Neural cell (in vitro differentiated cells): ENCODE measurements at regions not wholly inside any gene's neighbourhood (a gene's known extent, or its start where the extent isn't known, plus 50 kb on each side); places are given as distances from the start of the nearest gene placed in this dataset.

Experiments used
- H2AFZ ChIP-seq: fragments of 200-600, 300-800 bp; sonication (generic), shearing (Covaris generic); 2 replicates; pipeline ENCODE4 v1.6.0; 2014; ENCODE audit warnings: low read depth, mild to moderate bottlenecking, antibody characterized with exemption, low read length, moderate library complexity
- H3F3A ChIP-seq: fragments of 200-600 bp; shearing (Covaris generic); 2 replicates; pipeline ENCODE4 v1.6.1; 2016; ENCODE audit warnings: mild to moderate bottlenecking, moderate library complexity, mixed read lengths, antibody characterized with exemption, low read length; ENCODE audit not compliant: insufficient read depth, poor library complexity, severe bottlenecking
- H3K27ac ChIP-seq: fragments of 200-600, 300-800 bp; sonication (generic), shearing (Covaris generic); 2 replicates; pipeline ENCODE4 v1.5.1; 2014; ENCODE audit warnings: mild to moderate bottlenecking, low read length, moderate library complexity
- H3K27me3 ChIP-seq: fragments of 300-800, 200-600 bp; sonication (generic), shearing (Covaris generic); 2 replicates; pipeline ENCODE4 v1.6.0; 2014; ENCODE audit warnings: mild to moderate bottlenecking, low read depth, low read length, moderate library complexity; ENCODE audit not compliant: insufficient read depth
- H3K36me3 ChIP-seq: fragments of 300-800, 200-600 bp; sonication (generic), shearing (Covaris generic); 2 replicates; pipeline ENCODE4 v1.5.1; 2014; ENCODE audit warnings: mild to moderate bottlenecking, antibody characterized with exemption, low read length, moderate library complexity; ENCODE audit not compliant: insufficient read depth
- H3K4me2 ChIP-seq: fragments of 300-800, 200-600 bp; sonication (generic), shearing (Covaris generic); 2 replicates; pipeline ENCODE4 v1.6.0; 2014; ENCODE audit warnings: mild to moderate bottlenecking, low read length
- H3K4me3 ChIP-seq: fragments of 300-800, 200-600 bp; sonication (generic), shearing (Covaris generic); 2 replicates; pipeline ENCODE4 v1.5.1; 2014; ENCODE audit warnings: mild to moderate bottlenecking, low read length, moderate library complexity
- H3K79me2 ChIP-seq: fragments of 200-600 bp; shearing (Covaris generic); replicated peaks from 2 replicates; pipeline ENCODE4 v1.6.0; 2014; ENCODE audit warnings: mild to moderate bottlenecking, low read length, moderate library complexity; ENCODE audit not compliant: insufficient read depth
- H3K9ac ChIP-seq: fragments of 300-800, 200-600 bp; sonication (generic), shearing (Covaris generic); 2 replicates; pipeline ENCODE4 v1.6.1; 2016; ENCODE audit warnings: mild to moderate bottlenecking, low read length, mixed read lengths
- H3K9me2 ChIP-seq: fragments of 200-600 bp; shearing (Covaris generic); 2 replicates; pipeline ENCODE4 v1.6.1; 2016; ENCODE audit warnings: mild to moderate bottlenecking, low read length, mixed read lengths; ENCODE audit not compliant: insufficient read depth
- H3K9me3 ChIP-seq: fragments of 200-600, 300-800 bp; sonication (generic), shearing (Covaris generic); 2 replicates; pipeline ENCODE4 v1.6.1; 2016; ENCODE audit warnings: mild to moderate bottlenecking, mixed run types, low read length, moderate library complexity, mixed read lengths
- H4K20me1 ChIP-seq: fragments of 200-600 bp; shearing (Covaris generic); 2 replicates; pipeline ENCODE4 v1.6.1; 2016; ENCODE audit warnings: mild to moderate bottlenecking, mixed run types; ENCODE audit not compliant: insufficient read depth
- CTCF ChIP-seq: fragments of 450-650 bp; IDR thresholded peaks from 2 replicates; pipeline ENCODE4 v1.5.1; 2014; ENCODE audit warnings: antibody characterized with exemption, mild to moderate bottlenecking, moderate library complexity; ENCODE audit not compliant: poor library complexity, severe bottlenecking
- EP300 ChIP-seq: fragments of 450-650 bp; conservative IDR thresholded peaks from 2 replicates; pipeline ENCODE4 v1.6.1; 2014; ENCODE audit warnings: antibody characterized with exemption, mild to moderate bottlenecking, moderate library complexity; ENCODE audit not compliant: poor library complexity, severe bottlenecking
- EZH2 ChIP-seq: fragments of 200-600, 300-800 bp; shearing (Covaris generic), sonication (generic); IDR thresholded peaks from 2 replicates; pipeline ENCODE4 v1.6.1; 2014; ENCODE audit warnings: antibody characterized with exemption, low read length, borderline replicate concordance, mild to moderate bottlenecking; ENCODE audit not compliant: insufficient read depth, poor library complexity, severe bottlenecking
- MXI1 ChIP-seq: fragments of 450-650 bp; conservative IDR thresholded peaks from 2 replicates; pipeline ENCODE4 v1.6.1; 2014; ENCODE audit warnings: antibody characterized with exemption, mild to moderate bottlenecking; ENCODE audit not compliant: poor library complexity, severe bottlenecking
- POLR2AphosphoS5 ChIP-seq: IDR thresholded peaks from 2 replicates; pipeline ENCODE4 v1.6.1; 2012
- RAD21 ChIP-seq: fragments of 450-650 bp; conservative IDR thresholded peaks from 2 replicates; pipeline ENCODE4 v1.6.1; 2014; ENCODE audit warnings: antibody characterized with exemption, mild to moderate bottlenecking, moderate library complexity
- REST ChIP-seq: IDR thresholded peaks from 2 replicates; pipeline ENCODE4 v1.6.1; 2012; ENCODE audit warnings: borderline replicate concordance
- SMC3 ChIP-seq: fragments of 450-650 bp; conservative IDR thresholded peaks from 2 replicates; pipeline ENCODE4 v1.6.1; 2014; ENCODE audit warnings: antibody characterized with exemption, mild to moderate bottlenecking, moderate library complexity; ENCODE audit not compliant: poor library complexity
- TAF1 ChIP-seq: IDR thresholded peaks from 2 replicates; pipeline ENCODE4 v1.6.1; 2012; ENCODE audit warnings: low read depth

- no peak overlapping the region for H3K27ac ChIP-seq
- H2AFZ ChIP-seq, result no peak overlapping the region
These were observed 803.9 kb downstream of the TAF11L14 start for GRCh38 chr5:18438126-18438525.

GRCh38 chr5:18455521-18455920, 821.3 kb downstream of the TAF11L14 start:
- H3K4me3 ChIP-seq, result no peak overlapping the region
- no peaks in the 10 kb centered on the region for H3K9me3 ChIP-seq
- no peak overlapping the region for H3K27ac ChIP-seq
- H2AFZ ChIP-seq, result no peak overlapping the region
- H3K79me2 ChIP-seq, result no peaks in the 10 kb centered on the region
- H3K27me3 ChIP-seq, result no peaks in the 10 kb centered on the region
- no peaks in the 10 kb centered on the region for H3K36me3 ChIP-seq
- no peak overlapping the region for H3K9ac ChIP-seq
- no peaks in the 10 kb centered on the region for H4K20me1 ChIP-seq
- TF ChIP-seq EZH2 (no peak), RAD21 (no peak), SMC3 (no peak), TAF1 (no peak), CTCF (no peak), MXI1 (no peak), POLR2AphosphoS5 (no peak), REST (no peak), EP300 (no peak)
- H3K4me2 ChIP-seq, result no peak overlapping the region
- H3F3A ChIP-seq, result no peaks in the 10 kb centered on the region
- H3K9me2 ChIP-seq, result no peaks in the 10 kb centered on the region

More at GRCh38 chr5:18438126-18438525, 803.9 kb downstream of the TAF11L14 start:
- TF ChIP-seq EZH2 (no peak), CTCF (no peak), RAD21 (no peak), EP300 (no peak), SMC3 (no peak), POLR2AphosphoS5 (no peak), TAF1 (no peak)
- Histone ChIP-seq H3K79me2 (no peaks in the 10 kb centered on the region), H3K4me3 (no peak overlapping the region), H3K36me3 (no peaks in the 10 kb centered on the region), H3K9me3 (peaks cover 6% of the 10 kb centered on the region), H3F3A (peaks cover 6% of the 10 kb centered on the region), H3K27me3 (no peaks in the 10 kb centered on the region), H4K20me1 (no peaks in the 10 kb centered on the region), H3K4me2 (no peak overlapping the region), H3K9ac (no peak overlapping the region), H3K9me2 (no peaks in the 10 kb centered on the region)
